ENCODE measurements at regions not wholly inside any gene's neighbourhood (a gene's known extent, or its start where the extent isn't known, plus 50 kb on each side); places are given as distances from the start of the nearest gene placed in this dataset.
"Not testable (repeated sequence)": the region's sequence is repeated elsewhere in the genome, so short reads cannot be mapped to it uniquely, and the experiment has no call there.

- no peak for DNase-seq (ENCODE audit: low read depth in 2 of 2)
Observed at GRCh38 chr21:15932726-15933125, 202.9 kb downstream of the USP25 start.

GRCh38 chr21:15935530-15935929 lies 205.7 kb downstream of the USP25 start:
- DNase-seq (ENCODE audit: low read depth in 2 of 2) = no peak

- DNase-seq (ENCODE audit: low read depth in 2 of 2) = no peak
Observed at GRCh38 chr21:15943009-15943666, 213.4 kb downstream of the USP25 start.

- DNase-seq (ENCODE audit: low read depth in 2 of 2) = no peak
Observed at GRCh38 chr21:15947677-15948076, 217.9 kb downstream of the USP25 start.

DNA sequence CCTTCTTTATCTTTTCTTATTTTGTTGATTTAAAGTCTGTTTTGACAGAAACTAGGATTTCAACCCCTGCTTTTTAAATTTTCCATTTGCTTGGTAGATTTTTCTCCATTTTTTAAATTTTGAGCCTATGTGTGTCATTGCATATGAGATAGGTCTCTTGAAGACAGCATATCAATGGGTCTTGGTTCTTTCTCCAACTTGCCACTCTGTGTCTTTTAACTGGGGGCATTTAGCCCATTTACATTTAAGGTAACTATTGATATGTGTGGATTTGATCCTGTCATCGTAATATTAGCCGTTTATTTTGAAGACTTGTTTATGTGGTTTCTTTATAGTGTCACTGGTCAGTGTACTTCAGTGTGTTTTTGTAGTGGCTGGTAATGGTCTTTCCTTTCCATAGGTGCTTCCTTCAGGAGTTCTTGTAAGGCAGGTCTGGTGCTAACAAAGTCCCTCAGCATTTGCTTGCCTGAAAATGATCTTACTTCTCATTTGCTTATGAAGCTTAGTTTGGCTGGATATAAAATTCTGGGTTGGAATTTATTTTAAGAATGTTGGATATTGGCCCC lies 223.9 kb downstream of the USP25 start:
- no peak for DNase-seq (ENCODE audit: low read depth in 2 of 2)

DNA sequence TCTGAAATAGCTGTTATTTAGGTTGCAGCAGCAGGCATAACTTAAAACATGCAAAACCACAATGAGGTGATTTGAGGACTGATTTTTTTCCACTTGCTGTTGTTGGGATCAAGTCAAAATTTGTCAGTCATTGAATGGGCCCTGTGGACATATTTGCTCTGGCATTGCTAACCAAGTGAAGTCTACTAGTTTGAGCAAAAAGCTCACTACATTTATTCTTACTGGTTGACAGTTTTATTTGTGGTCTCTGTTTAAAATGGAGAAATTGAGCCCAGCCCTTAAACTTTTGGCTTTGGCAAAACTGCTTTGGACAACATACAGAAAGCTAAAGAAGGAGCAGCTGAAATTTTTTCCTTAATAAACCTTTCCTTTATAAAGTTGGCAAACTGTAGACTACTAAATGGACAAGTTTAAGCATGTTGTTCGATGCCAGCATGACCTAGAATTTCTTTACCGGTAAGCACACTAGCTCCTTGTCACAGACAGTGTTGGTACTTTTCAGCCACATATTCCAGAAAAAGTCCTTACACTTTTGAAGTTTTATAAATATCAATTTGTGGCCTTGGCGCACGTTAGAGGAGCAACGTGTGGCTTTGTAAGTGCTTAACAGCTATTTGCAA lies 234.6 kb downstream of the USP25 start:
- no peak for DNase-seq (ENCODE audit: low read depth in 2 of 2)

DNA sequence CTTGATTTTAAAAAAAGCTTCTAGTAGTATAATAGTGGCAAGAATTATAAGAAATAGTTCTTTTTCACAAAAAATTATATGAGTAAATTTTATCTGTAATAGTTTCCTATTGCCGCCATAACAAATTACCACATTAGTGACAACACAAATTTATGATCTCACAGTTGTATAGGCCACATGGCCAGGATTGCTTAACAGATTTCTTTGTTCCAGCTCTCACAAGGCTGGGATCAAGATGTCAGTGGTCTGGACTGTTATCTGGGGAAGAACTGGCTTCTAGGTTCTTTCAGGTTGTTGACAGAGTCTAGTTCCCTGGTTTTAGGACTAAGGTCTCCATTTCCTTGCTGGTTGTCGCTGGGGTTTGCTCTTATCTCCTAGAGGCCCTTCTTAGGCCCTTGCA lies 236.4 kb downstream of the USP25 start:
- DNase-seq (ENCODE audit: low read depth in 2 of 2) = no peak

DNA sequence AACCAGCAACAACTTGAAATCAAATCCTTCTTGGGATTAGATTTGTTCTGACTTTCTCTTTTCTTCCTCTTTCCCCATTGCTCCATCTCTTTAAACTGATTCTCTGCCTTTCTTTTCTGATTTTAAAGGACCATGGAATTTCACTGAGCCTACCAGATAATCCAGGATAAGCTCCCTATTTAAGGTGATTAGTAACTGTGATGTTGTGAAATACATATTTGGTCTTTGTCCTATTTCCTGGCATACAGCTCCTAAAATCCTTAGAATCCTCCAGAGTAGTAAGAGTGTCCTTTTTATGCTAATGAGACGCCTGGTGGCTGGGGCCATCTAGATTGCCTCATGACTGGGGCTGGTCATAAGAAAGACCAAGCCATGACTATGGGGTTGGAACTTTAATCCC lies 236.9 kb downstream of the USP25 start:
- no peak for DNase-seq (ENCODE audit: low read depth in 2 of 2)

GRCh38 chr21:15967661-15968060 lies 237.9 kb downstream of the USP25 start:
- no peak for DNase-seq (ENCODE audit: low read depth in 2 of 2)

GRCh38 chr21:15968776-15969310 lies 239.1 kb downstream of the USP25 start:
- no peak for DNase-seq (ENCODE audit: low read depth in 2 of 2)

- no peak for DNase-seq (ENCODE audit: low read depth in 2 of 2)
Observed at GRCh38 chr21:15976807-15977206, 247.0 kb downstream of the USP25 start.

DNA sequence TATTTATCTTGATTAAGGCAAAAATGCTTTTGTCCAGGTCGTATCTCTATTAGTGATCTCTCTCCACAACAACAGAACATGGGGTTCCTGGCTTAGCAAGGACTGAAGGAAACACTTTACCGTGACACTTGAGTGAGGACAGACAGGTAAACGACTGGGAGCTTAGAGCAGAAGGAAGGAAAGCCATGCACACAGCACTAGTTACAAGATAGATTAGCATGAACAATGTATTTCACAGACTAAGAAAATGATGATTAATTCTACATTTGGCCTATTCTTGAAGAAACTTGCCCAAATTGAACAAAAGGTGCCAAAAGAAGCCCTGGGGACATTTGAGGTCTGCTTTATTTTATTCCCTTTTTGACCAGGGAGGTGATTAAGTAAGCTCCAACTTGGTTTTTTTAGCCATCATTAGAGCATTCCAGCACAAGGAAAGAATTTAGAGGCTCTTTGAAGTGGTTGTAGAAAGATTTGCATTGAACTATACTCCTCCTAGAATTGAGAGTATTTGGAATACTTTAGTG lies 248.5 kb downstream of the USP25 start:
- DNase-seq (ENCODE audit: low read depth in 2 of 2) = no peak

GRCh38 chr21:15979493-15979892 lies 249.7 kb downstream of the USP25 start:
- not testable (repeated sequence) for DNase-seq (ENCODE audit: low read depth in 2 of 2)

GRCh38 chr21:15986277-15986676 lies 256.5 kb downstream of the USP25 start:
- no peak for DNase-seq (ENCODE audit: low read depth in 2 of 2)

DNA sequence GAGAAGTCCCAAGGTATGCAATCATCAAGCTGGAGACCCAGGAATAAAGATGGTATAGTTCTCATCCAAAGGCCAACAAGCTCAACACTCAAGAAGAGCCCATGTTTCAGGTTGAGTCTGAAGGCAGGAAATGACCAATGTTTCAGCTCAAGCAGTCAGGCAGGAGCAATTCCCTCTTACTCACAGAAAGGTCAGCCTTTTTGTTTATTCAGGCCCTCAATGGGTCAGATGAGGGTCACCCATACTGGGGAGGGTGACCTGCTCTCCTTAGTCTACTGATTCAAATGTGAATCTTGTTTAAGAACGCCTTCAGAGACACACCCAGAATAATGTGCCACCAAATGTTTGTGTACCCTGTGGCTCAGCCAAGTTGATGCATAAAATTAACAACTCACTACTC lies 262.4 kb downstream of the USP25 start:
- no peak for DNase-seq (ENCODE audit: low read depth in 2 of 2)

GRCh38 chr21:15993951-15994350 lies 264.2 kb downstream of the USP25 start:
- no peak for DNase-seq (ENCODE audit: low read depth in 2 of 2)

DNA sequence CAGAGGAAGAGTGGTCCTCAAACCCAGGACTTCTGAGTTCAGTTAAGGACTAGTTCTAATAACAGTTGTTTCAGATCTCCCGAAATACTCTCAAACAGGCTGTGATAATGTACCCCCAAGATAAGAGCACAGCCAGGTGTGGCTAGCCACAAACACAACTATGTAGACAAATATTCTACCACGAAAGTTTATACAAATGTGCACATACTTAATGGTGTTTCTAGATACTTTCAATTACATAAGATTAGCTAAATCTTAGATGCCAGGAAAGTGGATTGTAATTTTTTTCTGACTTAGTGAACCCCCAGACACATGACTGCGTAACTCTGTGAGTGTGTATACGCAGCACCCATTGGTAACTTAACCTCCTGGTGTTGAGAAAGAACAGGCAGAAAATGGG lies 270.0 kb downstream of the USP25 start:
- no peak for DNase-seq (ENCODE audit: low read depth in 2 of 2)

DNA sequence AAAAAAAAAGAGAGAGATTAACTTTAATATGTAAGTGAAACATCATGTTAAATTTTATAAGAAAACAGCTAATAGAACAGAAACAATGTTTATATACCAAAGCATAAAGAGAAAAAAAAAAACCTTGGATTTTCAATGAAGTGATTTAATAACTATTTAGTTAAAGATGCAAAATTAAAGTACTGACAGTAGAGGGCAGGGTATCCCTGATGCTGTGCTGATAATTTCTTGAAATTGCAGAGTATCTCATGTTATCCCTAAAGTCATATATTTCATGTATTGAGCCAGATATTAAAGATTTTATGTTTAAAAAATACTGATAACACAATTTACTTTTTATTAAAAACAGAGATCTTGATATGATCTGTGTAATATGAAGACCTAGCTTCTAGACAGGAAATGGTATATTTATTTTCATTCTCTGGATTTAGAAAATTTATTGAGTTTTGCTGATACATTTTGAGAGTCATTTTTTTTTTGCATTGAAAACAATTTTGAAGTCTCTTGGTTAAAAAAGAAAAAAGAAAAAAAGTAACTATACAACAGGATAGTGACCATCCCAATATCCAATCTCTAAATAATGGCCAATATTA lies 273.2 kb downstream of the USP25 start:
- DNase-seq (ENCODE audit: low read depth in 2 of 2) = no peak

GRCh38 chr21:16004086-16004485 lies 274.3 kb downstream of the USP25 start:
- no peak for DNase-seq (ENCODE audit: low read depth in 2 of 2)

DNA sequence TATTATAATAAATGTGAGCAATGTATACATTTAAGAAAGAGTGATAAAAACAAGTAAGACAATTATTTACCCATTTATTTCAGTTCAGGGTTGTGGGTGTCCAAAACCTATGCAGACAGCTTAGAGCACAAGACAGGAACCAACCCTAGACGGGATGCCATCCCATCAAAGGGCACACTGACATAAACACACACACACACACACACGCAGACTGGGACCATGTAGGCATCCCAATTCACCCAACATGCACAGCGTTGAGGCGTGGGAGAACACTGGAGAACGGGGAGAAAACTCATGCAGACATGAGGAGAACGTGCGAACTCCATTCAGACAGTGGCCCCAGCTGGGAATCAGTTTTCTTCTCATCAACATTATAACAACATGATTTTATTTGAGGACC lies 274.7 kb downstream of the USP25 start:
- DNase-seq (ENCODE audit: low read depth in 2 of 2) = no peak

DNA sequence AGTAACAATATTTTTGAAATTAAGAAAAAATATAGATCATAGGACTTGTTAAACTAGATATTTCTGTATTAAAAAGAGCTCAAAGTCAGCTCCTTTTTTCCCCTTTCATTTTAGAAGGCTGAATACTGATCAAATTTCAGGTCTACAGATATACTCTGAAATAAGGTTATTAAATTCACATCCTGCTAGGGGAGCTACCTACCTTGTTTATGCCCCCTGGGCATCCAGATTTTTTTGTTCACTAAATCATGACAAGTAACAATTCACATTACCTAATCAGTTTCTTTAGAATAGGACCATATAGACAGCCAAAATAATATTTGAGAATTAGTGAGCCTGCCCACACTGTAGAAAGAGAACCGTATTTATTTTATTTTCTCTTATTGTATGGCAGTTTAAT lies 276.2 kb downstream of the USP25 start:
- no peak for DNase-seq (ENCODE audit: low read depth in 2 of 2)

- DNase-seq (ENCODE audit: low read depth in 2 of 2) = no peak
Observed at GRCh38 chr21:16007943-16008342, 278.2 kb downstream of the USP25 start.

- DNase-seq (ENCODE audit: low read depth in 2 of 2) = no peak
Observed at GRCh38 chr21:16011719-16012118, 281.9 kb downstream of the USP25 start.

Measured in stimulated activated CD8-positive, alpha-beta memory T cell treated with anti-CD3 and anti-CD28 coated beads, Interleukin-2, amount 100 ng/mL, for 1 hour (primary cell).